Transverse colon (tissue), 4 donors: ENCODE measurements at regions not wholly inside any gene's neighbourhood (a gene's known extent, or its start where the extent isn't known, plus 50 kb on each side); places are given as distances from the start of the nearest gene placed in this dataset.

Experiments used
- CTCF ChIP-seq, 5 experiments: fragments of 200-600 bp in 3 of 5; fragments of 450-650 bp in 2 of 5; sonication (generic) in 3 of 5; IDR thresholded peaks; 1 replicate in 2 of 5; 2 replicates in 3 of 5; pipeline ENCODE4 v1.5.1; 2016 to 2017; ENCODE audit warnings: antibody characterized with exemption in 5 of 5, inconsistent platforms in 3 of 5, mild to moderate bottlenecking in 2 of 5, moderate library complexity in 1 of 5
- POLR2A ChIP-seq: fragments of 450-650 bp; IDR thresholded peaks from one replicate; pipeline ENCODE4 v1.6.1; 2016; ENCODE audit warnings: antibody characterized with exemption, mild to moderate bottlenecking, moderate library complexity
- POLR2AphosphoS5 ChIP-seq, 3 donors: sonication (generic); formaldehyde crosslinking; IDR thresholded peaks; one replicate each; pipeline ENCODE4 v1.6.1; 2016; ENCODE audit warnings: antibody characterized with exemption in 3 of 3

GRCh38 chr1:47591801-47592200 is 154.0 kb downstream of the FOXD2 start:
- TF ChIP-seq CTCF (IDR thresholded peaks at IDR 0.05) (no peak), POLR2A (no peak), POLR2AphosphoS5 (IDR thresholded peaks at IDR 0.05) (no peak)
